ENCODE measurements at regions not wholly inside any gene's neighbourhood (a gene's known extent, or its start where the extent isn't known, plus 50 kb on each side); places are given as distances from the start of the nearest gene placed in this dataset.

DNA sequence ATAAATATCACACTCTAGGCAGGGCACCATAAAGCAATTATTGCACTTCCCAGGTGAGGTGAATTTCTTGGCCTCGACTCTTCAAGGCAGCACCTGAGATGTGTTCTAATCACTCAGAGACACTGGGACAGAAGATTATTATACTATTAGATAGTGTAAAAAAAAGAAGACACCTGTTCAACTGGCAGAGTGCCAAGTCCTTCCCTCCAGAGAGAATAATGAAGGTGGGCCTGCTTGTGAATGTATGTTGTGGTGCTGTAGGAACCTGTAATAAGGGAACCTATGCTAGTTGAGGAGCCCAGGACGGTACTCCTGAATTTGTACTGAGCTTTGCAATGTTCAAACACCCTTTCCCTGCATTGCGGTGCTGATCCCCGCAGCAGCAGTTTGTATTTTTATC is 107.5 kb downstream of the NXPE2 start:
- TF ChIP-seq CTCF (IDR thresholded peaks at IDR 0.05) = no peak
- no peak for DNase-seq (ENCODE audit: low spot score)
- no peak for ATAC-seq (ENCODE audit: low FRiP score)

DNA sequence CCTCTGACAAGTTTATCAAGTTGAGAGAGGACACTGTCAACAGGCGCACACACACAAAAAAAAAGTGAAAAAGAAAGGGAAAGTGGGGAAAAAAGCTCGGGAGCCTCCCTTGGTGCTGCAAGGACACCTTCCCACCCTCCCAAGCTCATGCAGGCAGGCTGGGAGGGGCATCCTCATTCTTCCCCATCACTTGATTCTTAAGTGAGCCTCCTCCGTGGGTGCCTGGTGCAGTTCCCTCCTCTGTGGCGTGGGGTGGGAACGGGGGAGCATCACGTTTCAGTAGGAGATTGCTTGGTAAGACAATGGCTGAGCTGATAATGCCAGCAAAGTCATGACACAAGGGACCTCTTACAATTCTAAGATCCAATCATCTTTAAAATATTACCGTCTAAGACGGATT is 108.8 kb downstream of the NXPE2 start:
- ATAC-seq (ENCODE audit: low FRiP score) = peak; percentile 22

DNA sequence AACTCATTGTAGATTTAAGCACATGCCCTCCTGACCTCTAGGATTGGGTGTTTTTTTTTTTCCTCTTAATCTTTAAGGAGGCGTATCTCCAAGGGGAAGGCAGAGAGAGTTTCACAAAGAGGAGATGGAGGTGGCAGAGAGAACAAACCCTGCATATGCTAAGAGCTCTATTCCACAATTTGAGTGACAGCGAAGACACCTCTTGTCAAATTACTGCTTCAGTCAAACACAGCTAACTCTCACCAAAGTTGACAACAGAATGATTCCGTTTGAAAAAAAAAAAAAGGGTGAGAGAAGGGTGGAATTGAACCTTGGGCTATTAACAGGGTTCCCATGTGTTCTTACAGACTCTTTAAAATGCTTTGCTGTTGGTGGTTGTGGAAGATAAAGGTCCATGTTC is 112.6 kb downstream of the NXPE2 start:
- TF ChIP-seq CTCF (IDR thresholded peaks at IDR 0.05) = no peak
- DNase-seq (ENCODE audit: low spot score) = no peak
- ATAC-seq (ENCODE audit: low FRiP score) = no peak

More for the DNA sequence above, 108.8 kb downstream of the NXPE2 start:
- TF ChIP-seq CTCF (IDR thresholded peaks at IDR 0.05) = no peak
- DNase-seq (ENCODE audit: low spot score) = no peak

DNA sequence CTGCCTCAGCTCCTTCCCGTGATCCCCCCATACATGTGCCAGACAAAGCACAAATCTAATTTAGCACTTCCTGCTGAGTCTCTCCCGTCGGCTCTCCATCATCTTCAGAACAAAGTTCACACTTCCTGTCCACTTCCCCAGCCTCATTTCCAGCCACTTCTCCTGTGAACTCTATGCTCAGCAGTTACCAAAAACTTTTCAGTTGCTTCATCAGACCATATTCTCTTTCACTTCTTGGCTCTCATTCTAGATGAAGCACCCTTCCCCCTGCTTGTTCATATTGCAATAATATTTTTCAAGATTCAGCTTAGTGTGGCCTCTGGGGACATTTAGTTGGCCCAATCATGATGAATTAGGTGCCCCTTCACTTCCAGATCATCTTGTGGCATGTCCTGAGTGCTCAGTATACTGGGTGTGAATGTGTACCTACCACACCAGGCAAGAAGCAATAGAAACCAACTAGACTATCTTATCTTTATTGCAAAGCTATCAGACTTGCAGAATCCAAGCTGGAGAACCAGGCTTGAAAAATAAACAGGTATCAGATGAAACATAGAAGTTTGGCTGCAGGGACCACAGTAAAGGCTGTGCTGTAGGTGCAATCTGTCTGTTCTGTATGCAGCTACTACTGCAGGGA is 115.8 kb downstream of the NXPE2 start:
- no peak for ATAC-seq (ENCODE audit: low FRiP score)
- no peak for DNase-seq (ENCODE audit: low spot score)
- TF ChIP-seq CTCF (IDR thresholded peaks at IDR 0.05) = no peak

DNA sequence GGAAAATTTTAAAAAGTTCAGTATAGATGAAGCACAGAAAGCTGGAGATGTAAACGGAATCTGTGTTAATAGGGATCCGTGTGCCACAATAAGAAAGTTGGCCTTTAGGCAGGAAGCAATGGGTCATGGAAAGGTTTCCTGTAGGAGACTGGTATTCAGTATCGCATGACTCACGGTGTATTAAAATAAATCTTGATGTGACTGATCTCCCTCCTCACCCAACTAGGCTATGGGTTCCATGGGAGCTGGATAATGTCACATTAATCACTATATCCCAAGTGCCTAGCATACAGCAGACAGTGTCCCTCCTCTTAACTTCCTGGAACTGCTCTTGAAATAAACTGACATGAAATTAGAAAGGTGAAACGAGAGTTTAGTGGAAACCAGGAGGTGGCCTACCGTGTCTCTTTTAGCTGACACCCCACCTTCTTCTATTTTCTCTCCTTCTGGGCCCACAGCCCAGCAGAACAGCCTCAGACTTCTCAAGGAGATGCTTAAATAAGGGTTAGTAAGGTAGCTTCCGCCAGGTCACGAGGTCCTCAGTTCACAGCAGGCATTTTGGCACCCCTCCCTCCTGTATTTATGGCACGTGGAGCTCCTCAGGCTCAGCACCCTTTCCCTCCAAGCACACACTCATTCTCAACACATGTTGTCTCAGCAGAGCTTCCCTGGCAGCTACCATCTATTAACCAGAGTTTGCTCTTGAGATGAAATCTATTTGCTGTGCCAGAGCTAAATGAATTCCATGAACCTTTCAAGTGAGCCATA is 118.8 kb downstream of the NXPE2 start:
- ATAC-seq (ENCODE audit: low FRiP score) (no peak), DNase-seq (ENCODE audit: low spot score) (no peak)
- TF ChIP-seq CTCF (IDR thresholded peaks at IDR 0.05) = no peak

DNA sequence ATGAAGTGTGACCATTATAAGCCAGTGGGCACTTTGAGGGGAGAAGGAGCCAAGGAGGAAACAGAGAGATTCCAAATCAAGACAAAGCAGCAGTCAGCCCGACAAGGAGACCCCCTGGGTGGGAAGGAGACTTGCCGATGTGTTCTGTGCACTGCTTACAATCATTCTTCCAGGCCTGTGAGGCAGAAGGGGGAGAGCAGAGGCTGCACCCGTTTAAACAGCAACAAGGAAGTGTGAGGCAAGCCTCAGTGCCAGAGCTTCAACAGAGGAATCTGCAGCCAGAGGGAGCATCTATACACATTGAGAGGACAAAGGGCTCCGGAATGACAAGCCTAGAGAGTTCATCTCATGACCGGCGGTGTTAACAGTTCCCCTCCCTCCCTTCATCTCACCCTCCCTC is 121.1 kb downstream of the NXPE2 start:
- DNase-seq (ENCODE audit: low spot score) (no peak), ATAC-seq (ENCODE audit: low FRiP score) (no peak)
- TF ChIP-seq CTCF (IDR thresholded peaks at IDR 0.05) = no peak

DNA sequence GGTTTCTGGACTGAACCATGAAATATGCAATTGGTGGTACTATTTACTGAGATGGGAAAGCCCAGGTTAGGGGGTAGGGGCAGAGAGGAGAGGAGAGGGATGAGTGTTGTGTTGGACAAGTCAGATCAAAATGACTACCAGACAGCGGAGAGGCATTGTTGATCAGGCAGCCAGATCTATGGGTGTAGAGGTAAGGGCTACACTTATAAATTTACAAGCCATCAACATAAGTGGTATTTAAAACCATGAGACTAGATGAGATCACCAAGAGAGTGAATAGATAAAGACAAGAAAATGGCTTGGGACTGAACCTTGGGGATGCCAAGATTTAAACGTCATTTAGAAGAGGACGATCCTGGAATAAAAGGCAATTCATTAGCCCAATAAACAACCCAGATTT is 123.4 kb downstream of the NXPE2 start:
- DNase-seq (ENCODE audit: low spot score) = no peak
- ATAC-seq (ENCODE audit: low FRiP score) = no peak
- no peak for TF ChIP-seq CTCF (IDR thresholded peaks at IDR 0.05)

All from omental fat pad (tissue), 3 donors.